ENCODE measurements at regions not wholly inside any gene's neighbourhood (a gene's known extent, or its start where the extent isn't known, plus 50 kb on each side); places are given as distances from the start of the nearest gene placed in this dataset.

DNA sequence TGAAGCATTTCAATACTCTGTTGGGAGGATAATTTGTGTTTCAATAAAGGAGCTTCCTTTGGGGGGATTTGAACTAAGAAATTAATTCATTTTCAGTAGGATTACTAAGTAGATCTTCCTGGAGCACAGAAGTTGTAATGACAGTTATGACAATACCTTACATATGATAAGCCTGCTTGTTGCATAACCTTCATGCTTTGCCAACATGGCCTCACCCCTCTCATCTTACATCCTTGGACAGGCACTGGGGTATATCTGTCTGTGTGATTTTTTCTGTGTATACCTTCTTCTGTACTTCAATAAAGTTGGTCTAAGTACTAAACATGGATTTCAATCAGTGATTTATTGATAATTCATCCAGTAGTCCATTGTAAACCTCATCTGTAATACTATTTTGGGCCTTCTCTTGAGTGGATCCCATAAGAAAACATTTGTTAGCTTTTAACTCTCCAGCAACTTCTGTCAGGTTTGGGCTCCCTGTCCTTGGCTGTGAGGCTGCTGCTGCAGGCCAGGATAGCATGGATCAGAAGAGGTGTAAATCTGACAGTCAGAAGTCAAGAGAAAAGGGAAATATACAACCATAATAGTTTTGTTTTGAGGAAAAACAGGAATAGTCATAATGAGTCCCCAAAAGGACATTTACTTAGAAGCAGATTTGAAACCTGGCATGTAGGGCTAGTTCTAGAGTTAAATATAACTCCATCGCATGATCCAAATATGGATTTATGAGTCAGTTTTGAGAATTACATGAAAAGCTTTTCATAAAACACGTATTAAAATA is 422.2 kb downstream of the KLF5 start:
- H3K4me3 ChIP-seq, result no peak overlapping the region
- no peak for DNase-seq (ENCODE audit: low spot score in 2 of 2)
- no peaks in the 10 kb centered on the region for H3K9me3 ChIP-seq
- H3K4me1 ChIP-seq, result peaks cover 0 to 4% of the 10 kb centered on the region in 2 donors
- intact Hi-C loops (cut with DNase I), result no loop called here
- peak overlapping the region in 1 of 2 donors; percentile 11 for H3K27ac ChIP-seq
- TF ChIP-seq, protein P1, sequence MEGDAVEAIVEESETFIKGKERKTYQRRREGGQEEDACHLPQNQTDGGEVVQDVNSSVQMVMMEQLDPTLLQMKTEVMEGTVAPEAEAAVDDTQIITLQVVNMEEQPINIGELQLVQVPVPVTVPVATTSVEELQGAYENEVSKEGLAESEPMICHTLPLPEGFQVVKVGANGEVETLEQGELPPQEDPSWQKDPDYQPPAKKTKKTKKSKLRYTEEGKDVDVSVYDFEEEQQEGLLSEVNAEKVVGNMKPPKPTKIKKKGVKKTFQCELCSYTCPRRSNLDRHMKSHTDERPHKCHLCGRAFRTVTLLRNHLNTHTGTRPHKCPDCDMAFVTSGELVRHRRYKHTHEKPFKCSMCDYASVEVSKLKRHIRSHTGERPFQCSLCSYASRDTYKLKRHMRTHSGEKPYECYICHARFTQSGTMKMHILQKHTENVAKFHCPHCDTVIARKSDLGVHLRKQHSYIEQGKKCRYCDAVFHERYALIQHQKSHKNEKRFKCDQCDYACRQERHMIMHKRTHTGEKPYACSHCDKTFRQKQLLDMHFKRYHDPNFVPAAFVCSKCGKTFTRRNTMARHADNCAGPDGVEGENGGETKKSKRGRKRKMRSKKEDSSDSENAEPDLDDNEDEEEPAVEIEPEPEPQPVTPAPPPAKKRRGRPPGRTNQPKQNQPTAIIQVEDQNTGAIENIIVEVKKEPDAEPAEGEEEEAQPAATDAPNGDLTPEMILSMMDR (IDR thresholded peaks at IDR 0.05), result no peak
- H3K27me3 ChIP-seq, result no peaks in the 10 kb centered on the region
- H3K36me3 ChIP-seq, result no peaks in the 10 kb centered on the region

DNA sequence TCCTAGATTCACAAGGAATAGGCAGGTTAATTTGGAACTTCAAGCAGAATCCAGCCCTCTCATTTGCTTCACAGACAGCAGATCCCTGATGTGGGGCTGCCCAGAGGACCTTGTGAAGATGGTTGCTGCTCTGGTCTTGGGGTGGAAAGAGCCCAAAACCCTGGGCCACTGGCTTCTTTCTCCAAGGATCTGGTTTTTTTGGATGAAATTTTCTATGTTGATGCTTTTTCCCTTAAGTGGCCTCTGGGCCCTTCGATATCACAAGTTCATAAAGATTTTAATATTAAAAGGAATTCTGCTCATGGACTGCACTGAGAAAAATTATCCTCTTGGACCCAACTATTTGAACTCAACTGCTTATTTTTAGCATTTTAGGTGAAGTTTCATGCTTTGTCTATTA is 421.1 kb downstream of the KLF5 start:
- no peak for DNase-seq (ENCODE audit: low spot score in 2 of 2)
- no peaks in the 10 kb centered on the region for H3K36me3 ChIP-seq
- no peaks in the 10 kb centered on the region for H3K9me3 ChIP-seq
- H3K4me3 ChIP-seq, result no peak overlapping the region
- TF ChIP-seq, protein P1 (IDR thresholded peaks at IDR 0.05), result no peak
- H3K27me3 ChIP-seq, result no peaks in the 10 kb centered on the region
- H3K4me1 ChIP-seq, result peaks cover 0 to 4% of the 10 kb centered on the region in 2 donors
- no peak overlapping the region for H3K27ac ChIP-seq
- intact Hi-C loops (cut with DNase I), result no loop called here

DNA sequence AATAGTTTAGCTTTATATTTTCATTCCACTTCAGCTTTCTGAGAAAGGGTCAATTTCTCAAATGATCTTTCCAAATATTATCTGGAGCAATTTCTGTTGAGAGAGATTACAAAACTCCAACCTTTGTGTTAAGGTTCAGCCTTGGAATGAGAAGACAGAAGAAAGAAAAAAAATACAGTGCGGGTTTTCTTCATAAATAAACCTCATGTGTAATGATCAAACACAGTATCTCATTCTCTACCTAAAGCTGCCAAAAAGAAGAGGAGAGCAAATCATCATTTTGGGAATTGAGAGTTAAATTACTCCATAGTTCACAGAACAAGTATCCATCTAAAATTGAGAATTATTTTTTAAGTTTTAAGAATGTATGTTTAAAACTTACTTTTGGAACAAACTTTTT is 420.5 kb downstream of the KLF5 start:
- Histone ChIP-seq H3K27me3 (no peaks in the 10 kb centered on the region), H3K9me3 (no peaks in the 10 kb centered on the region), H3K4me1 (peaks cover 0 to 4% of the 10 kb centered on the region in 2 donors), H3K4me3 (no peak overlapping the region), H3K27ac (no peak overlapping the region), H3K36me3 (no peaks in the 10 kb centered on the region)
- no peak for DNase-seq (ENCODE audit: low spot score in 2 of 2)
- intact Hi-C loops (cut with DNase I), result no loop called here
- TF ChIP-seq, protein P1 (IDR thresholded peaks at IDR 0.05), result no peak

DNA sequence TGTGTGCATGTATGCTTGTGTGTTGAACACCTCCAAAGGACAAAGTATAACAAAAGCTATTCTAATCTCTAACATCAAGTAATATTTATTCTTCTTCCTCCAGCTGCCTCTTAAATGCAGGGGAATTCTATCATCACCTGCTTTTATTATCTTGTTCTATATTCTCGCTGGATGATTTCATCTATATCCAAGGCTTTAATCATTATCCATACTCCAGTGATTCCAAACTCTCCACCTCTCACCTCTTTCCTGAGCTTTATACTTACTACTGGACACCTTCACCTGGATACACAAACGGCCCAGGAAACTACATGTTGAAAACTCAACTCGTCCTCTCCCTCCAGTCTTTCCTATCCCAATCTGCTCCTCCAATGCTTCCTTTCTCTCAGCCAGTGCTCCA is 418.6 kb downstream of the KLF5 start:
- TF ChIP-seq, protein P1 (IDR thresholded peaks at IDR 0.05), result no peak
- H3K9me3 ChIP-seq, result no peaks in the 10 kb centered on the region
- H3K27me3 ChIP-seq, result no peaks in the 10 kb centered on the region
- H3K36me3 ChIP-seq, result no peaks in the 10 kb centered on the region
- peaks cover 0 to 4% of the 10 kb centered on the region in 2 donors for H3K4me1 ChIP-seq
- intact Hi-C loops (cut with DNase I), result no loop called here
- no peak overlapping the region for H3K4me3 ChIP-seq
- H3K27ac ChIP-seq, result no peak overlapping the region
- DNase-seq (ENCODE audit: low spot score in 2 of 2), result no peak

DNA sequence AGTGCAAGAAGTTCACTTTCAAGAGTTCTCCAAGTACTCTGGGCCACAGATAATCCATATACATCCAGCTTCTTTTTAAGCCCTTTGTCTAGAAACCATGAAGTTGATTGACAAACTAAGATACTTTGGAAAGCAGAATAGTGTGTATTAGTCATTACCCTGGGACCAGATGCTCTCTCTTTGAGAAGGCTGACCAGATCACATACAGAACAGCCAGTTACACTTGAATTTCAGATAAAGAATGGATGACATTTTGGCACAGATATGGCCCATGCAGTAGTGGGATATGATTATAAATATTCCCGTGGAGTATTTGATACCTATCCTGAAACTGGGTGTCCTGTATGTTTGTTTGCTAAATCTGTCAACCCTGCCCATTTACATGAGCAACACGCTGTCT is 414.2 kb downstream of the KLF5 start:
- TF ChIP-seq, protein P1 (IDR thresholded peaks at IDR 0.05), result no peak
- intact Hi-C loops (cut with DNase I), result no loop called here
- no peak overlapping the region for H3K4me3 ChIP-seq
- no peaks in the 10 kb centered on the region for H3K27me3 ChIP-seq
- H3K27ac ChIP-seq, result no peak overlapping the region
- H3K36me3 ChIP-seq, result no peaks in the 10 kb centered on the region
- no peaks in the 10 kb centered on the region for H3K9me3 ChIP-seq
- H3K4me1 ChIP-seq, result no peaks in the 10 kb centered on the region
- no peak for DNase-seq (ENCODE audit: low spot score in 2 of 2)
